CD4-positive, alpha-beta T cell treated with Interleukin-1 beta for 1 hour (primary cell): ENCODE measurements at regions not wholly inside any gene's neighbourhood (a gene's known extent, or its start where the extent isn't known, plus 50 kb on each side); places are given as distances from the start of the nearest gene placed in this dataset.

Source experiments
- DNase-seq, 2 donors: peaks; one replicate each; pipeline ENCODE4 v3.0.0-alpha.2; 2020 to 2022

GRCh38 chr5:57862471-57862911 lies 379.9 kb upstream of the ACTBL2 start:
- no peak for DNase-seq

GRCh38 chr5:57859626-57860025 lies 377.0 kb upstream of the ACTBL2 start:
- no peak for DNase-seq

DNA sequence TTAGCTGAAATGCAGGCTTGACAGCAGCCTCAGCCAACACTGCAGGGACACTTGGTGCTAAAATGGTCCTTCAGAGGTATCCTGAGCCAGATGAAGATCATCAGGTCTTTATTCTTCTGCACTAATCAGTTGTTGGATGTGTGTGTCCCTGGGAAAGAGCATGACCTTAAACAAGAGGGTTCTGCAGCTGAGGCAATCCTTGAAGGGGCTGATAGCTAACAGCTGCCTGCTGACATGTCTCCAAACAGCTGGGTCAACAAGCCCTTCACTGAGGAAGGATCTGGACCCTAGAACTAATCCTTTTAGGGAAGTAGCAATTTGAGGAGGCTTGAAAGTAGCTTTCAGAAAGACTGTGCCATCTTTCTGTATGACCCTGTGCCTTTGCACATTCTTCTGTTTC lies 376.3 kb upstream of the ACTBL2 start:
- DNase-seq: no peak

- no peak for DNase-seq
These were observed 375.1 kb upstream of the ACTBL2 start for GRCh38 chr5:57857696-57858095.

DNA sequence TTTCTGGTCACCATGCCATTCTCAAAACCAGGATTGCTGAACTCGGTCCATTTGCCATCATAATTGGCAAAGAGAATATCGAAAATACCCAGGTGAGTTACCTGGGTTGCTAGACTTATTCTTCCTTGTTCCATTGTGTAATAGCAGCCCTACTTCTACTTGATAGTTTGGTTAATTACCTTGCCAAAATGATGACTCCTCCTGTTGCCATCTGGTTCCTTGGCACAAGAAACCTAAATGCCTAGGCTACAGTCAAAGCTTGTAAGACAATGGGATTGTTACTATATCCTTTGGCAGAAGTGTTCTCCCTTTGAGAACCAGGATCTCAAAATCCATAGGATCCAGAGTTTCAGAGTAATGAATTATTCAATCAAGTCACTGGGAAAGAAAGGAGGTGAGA lies 373.2 kb upstream of the ACTBL2 start:
- DNase-seq: no peak

DNA sequence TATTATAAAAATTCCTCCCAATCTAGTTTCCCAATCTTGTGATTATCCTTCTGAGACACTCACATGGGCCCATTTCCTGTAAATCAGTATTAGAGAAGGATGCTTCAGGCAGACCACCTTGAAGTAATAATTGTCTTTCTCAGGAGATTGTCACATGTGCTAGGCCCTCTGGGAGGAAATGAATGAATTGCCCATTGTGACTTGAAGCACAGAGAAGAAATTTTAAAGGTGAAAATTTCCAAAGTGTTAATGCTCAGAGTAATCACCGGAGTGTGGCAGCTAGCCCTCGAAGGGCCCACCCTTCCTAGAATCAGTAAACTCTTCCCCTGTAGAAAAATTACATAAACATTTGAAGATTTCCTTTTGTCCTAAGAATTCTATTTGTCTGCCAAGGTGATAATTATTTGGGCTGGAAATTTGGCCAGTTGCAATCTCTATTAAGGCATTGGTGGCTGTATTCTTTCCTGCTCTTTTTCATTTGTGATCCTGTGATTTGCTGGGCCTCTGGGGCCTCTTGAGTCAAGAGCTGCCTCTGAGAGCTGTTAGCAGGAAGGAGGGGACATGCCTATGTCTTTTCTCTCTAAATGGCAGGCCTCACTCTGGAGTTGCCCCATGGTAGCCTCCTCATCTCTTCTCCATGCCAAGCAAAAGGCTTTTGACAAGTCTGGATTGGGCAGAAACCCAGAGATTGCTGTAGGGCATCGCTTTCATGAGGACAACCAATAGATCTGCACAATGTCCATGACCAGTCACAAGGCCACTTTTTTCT lies 371.5 kb upstream of the ACTBL2 start:
- no peak for DNase-seq

GRCh38 chr5:57850109-57850508 lies 367.5 kb upstream of the ACTBL2 start:
- no peak for DNase-seq

GRCh38 chr5:57845025-57845424 lies 362.4 kb upstream of the ACTBL2 start:
- no peak for DNase-seq

DNA sequence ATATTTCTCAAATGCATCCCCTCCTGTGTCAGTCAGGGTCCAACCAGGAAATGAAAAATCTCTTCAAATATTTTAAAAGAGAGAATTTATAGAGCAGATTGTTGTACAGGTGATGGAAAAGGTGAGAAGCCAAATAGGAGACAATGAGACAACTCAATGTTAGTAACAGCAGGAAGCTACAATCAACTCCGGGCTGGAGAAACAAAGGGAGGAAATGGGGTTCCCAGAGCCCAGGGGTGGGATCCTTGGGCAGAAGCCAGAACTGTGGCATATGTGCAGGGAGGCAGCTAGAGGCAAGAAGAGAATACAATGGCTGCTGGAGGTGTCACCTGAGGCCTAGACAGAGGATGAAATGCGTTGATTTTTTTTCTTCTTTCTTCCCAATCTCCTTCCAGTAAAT lies 361.8 kb upstream of the ACTBL2 start:
- no peak for DNase-seq

- no peak for DNase-seq
These were observed 360.4 kb upstream of the ACTBL2 start for GRCh38 chr5:57843059-57843367.

GRCh38 chr5:57842364-57843058 lies 359.9 kb upstream of the ACTBL2 start:
- DNase-seq: no peak

- DNase-seq: no peak
These were observed 359.2 kb upstream of the ACTBL2 start for GRCh38 chr5:57841676-57842363.

DNA sequence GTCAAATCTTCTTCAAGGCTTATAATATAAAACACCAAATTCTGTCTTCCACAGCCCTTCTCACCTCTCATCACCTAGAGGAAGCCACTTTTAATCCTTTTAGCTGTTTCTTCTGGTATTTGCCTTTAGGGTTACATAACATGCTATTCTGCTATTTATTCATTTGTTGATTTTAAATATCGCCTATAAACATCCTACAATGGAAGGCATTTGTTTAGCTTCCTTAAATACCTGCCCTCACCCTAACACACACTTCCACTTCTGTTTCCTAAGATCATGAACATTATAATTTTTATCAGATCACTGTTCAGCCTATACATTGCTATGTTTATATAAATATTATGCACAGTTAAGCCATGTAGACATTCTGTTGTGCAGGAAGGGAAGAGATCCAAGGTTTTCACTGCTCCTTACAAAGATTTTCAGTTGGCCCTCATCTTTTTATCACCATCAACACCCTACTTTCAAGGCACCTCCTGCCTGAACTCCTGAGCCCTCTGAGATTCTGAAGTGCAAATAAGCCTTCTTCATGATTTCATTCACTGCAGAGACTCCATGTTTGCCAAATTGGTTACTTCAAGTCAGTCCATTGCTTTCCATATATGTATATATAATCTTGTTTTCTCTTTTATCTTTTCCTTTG lies 356.9 kb upstream of the ACTBL2 start:
- no peak for DNase-seq

DNA sequence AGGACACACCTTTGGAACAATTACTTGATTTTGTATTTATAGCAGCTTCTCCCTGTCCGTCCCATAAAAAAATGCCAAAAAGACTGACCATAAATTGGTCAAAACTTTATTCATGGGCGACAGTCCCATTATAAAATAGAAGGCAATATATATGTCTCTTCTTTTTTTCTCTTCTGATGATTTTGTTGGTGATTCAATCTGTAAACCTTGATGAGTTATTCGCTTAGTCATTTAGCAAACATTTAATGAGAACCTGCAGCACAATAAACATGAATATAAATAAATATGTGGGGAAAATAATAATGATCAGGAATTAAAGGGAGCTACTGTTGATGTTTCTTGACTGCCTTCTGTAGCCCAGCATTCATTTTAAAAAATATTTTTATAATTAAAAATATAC lies 356.4 kb upstream of the ACTBL2 start:
- DNase-seq: no peak

DNA sequence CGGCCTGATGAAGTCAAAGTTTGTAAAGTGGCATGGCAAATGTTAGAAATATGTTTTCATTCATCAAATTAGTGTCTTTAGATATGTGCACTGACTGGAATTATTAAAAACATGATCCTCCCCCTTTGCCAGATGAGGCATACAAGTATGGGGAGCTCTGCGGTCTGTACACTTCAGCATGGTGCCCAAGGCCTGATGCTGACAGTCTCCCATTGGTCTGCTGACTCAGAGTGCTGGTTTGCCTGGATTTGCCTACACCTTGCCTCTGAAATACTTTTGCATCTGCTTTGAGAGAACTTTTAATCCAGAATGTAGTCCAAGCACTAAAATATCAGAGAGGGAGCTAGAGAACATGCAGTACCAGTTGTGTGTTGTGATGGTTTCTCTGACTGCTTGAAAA lies 354.3 kb upstream of the ACTBL2 start:
- no peak for DNase-seq

GRCh38 chr5:57836331-57836730 lies 353.7 kb upstream of the ACTBL2 start:
- no peak for DNase-seq

DNA sequence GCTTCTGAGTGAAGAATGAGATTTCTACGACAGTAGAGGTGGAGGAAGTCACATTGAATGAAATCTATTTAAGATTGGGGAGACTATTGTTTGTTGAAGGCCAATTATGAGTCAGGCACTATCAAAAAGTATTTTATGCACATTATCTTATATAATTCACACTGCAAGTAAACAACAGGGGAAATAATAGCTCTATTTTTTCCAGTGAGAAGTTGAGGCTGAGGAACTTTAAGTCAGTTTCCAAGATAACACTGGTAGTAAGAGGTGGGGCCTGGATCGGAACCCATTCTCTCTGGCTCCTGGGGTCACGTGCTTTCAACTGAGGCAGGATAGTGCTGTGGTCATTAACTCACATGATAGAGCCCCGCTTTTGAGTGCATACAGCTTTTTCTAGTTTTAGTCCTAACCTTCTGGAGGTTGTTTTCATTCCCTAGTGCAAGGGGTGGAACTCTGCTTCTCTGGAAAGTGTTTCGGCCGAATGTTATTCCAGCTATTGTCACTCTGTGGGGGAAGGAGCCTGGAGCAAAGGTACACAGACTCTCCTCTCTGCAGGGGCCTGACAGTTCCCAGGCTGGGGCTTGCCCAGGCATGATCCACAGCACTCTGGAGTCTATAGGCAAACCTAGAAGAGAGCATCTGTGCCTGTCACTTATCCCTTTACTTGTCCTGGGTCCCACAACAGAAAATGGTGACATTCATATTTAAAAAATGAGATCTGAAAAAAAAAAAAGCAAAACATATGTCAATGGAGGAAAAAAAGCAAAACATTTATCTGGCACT lies 352.4 kb upstream of the ACTBL2 start:
- DNase-seq: no peak

- DNase-seq: no peak
These were observed 350.9 kb upstream of the ACTBL2 start for GRCh38 chr5:57833489-57833888.

DNA sequence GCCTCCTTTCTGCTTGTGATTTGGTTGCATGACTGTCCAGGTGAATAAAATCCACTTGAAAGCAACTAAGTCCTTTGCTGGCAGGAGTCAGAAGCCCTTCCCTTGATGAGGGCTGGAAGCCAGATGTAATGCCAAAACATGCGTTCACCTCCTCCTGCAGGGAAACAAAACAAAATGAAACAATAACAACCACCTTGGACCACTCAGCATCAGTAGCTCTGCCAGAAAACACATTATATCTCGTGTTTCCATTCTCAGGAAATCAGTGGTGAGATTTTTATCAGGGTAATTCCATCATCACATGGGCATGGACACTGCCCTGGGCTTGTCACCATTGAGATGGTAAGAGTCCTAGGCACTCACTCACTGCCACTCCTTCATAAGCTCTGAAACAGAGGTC lies 350.3 kb upstream of the ACTBL2 start:
- no peak for DNase-seq

DNA sequence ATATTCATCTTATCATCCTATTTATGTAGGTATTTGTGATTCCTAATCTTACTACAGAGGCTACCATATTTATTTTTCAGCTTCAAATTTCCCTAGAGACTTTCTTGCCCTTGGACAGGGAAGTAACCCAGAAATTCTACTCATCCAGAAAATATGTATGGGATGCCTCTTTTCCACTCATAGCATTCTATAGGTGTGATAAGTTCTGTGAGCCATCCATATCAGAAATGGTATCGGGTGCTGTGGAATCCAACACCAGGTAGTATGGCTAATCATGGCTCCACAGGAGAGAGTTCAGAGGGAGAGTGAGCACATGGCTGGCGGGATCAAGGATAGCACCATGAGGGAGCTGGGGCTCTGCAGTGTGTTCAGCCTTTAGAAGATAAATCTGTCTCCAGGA lies 349.3 kb upstream of the ACTBL2 start:
- DNase-seq: no peak

DNA sequence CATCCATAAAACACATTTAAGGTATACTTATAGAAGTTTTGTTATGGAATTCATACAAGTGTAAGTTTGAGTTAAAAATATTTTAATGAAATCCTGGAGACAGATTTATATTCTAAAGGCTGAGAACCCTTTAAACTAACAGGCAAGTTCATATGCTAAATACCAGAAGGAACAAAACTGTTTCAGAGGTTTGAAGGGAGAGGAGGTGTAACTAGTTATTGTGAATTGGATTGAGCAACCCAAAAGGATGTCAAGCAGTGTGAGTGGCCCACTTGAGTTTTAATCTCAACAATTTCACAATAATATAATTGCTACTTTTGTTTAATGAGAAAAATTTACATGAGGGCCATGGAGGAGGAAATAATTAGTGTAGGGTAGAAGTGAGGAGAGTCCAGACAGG lies 348.5 kb upstream of the ACTBL2 start:
- DNase-seq: no peak

DNA sequence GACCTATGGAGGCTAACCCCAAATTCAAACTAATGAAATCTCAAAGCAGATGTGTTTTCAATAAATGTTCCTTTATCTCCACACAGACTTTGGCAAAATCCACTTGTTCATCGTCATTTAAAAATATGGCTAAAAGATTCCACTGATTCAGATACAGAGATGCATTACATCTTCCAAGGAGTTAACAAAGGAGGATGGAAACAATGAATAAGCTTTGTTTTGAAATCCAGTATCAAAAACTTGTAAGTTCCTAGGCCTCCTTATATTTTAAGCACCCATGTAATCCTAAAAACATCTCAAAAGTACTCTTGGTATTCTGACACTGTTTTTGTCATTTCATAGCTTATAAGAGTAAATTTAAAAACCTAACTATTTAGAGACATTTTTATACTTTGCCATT lies 345.6 kb upstream of the ACTBL2 start:
- DNase-seq: no peak
